HG03565 (cell line): ENCODE measurements at regions not wholly inside any gene's neighbourhood (a gene's known extent, or its start where the extent isn't known, plus 50 kb on each side); places are given as distances from the start of the nearest gene placed in this dataset.
"Not testable (repeated sequence)": the region's sequence is repeated elsewhere in the genome, so short reads cannot be mapped to it uniquely, and the experiment has no call there.

Source experiments
- ATAC-seq: cut with Tn5 transposase; IDR thresholded peaks from one replicate; pipeline ENCODE4 v1.9.1; 2021; ENCODE audit warnings: mild to moderate bottlenecking, moderate library complexity; ENCODE audit not compliant: unreplicated experiment

DNA sequence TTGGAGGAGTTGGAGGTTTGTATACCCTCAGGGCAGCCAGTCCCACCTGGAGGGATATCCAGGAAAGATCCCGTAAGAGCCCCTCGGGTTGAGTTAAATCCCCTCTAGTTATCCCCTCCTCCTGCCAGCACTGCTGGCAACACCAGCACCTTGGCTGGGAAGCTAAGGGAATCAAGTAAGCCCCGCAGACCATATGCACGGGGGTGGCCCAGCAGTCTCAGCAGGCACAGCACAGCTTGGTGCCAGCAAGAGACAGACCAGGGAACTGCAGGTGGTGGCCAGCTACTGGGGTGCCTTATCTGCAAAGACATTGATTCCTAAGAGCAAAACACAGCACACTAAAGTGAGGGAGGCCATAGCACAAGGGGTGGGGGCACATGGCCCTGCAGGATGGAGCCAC lies 173.8 kb downstream of the GOLGA6L4 start:
- ATAC-seq: not testable (repeated sequence)

DNA sequence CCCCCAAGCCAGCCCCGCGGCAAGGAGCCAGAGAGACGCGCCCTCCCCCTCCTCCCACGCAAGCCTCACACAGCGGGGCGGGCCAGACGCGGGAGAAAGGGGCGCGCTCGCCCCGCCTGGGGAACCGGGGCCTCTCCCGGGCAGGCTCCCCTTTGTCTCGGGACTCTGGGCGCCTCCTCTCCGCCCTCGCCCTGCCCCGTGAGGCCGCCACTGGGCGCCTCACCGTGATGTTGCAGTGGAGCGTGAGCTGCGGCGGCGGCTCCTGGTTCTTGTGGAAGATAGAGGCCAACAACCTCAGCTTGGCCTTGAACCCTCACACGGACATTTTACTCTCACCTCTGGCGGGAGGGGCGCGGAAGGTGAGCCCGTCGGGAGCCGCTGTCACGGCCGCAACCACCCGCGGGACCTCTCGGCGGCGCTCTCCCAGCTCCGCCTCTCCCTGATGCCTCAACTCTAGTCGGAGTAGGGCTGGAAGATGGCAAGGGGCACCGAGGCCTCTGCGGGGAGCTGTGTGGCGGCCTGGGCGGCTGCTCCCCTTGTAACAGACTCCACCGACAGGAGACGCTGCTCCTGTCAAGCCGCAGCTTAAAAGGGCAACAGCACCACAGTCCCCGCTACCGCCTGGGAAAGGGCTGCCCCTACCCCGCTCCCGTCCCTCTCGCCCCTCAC lies 179.2 kb upstream of the ZSCAN2 start:
- ATAC-seq: not testable (repeated sequence)

DNA sequence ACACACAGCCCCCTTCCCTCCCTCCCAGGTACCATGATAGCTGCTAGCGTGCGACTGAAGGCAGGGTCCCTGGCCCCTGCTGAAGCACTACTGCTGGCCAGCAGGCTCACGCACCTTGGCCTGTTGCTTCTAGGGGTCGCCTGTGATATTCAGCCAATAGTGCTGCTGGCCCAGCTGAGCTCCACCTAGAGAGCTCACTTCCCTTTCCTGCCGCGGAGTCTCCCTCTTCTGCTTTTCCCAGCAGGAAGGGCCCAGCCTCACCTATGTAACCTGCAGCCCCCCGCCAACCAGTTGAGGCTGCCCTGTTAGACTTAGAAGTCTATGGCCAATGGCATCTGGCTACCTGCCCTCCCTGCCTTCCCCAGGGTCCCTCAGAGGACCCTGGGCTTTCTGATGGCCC lies 175.5 kb upstream of the ZSCAN2 start:
- not testable (repeated sequence) for ATAC-seq

DNA sequence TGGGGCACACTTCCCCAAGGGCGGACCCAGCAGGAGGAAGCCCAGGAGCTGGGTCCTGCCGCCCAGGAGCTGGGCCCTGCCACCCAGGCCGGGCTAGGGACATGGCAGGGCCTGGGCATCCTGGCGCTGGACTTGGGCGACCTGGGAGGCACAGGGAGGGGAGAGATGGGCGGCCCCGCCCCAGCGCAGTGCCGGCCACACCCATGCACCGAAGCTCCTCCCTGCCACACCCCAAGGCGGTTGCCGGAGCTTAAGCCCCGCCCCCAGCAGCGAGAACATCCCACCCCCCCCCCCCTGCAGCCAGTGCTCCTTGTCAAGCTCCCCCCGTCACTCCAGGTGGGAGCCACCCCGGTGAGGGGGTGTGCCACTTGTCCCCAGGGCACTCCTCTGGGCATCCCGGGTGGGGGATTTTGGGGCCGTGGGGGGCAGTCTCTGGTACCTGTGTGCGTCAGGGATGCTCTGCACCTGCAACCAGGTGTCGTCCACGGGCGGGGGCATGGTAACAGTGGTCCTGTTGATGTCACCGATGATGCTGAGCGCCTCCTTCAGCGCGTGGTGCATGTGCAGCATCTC lies 127.4 kb upstream of the ZSCAN2 start:
- ATAC-seq: not testable (repeated sequence)

DNA sequence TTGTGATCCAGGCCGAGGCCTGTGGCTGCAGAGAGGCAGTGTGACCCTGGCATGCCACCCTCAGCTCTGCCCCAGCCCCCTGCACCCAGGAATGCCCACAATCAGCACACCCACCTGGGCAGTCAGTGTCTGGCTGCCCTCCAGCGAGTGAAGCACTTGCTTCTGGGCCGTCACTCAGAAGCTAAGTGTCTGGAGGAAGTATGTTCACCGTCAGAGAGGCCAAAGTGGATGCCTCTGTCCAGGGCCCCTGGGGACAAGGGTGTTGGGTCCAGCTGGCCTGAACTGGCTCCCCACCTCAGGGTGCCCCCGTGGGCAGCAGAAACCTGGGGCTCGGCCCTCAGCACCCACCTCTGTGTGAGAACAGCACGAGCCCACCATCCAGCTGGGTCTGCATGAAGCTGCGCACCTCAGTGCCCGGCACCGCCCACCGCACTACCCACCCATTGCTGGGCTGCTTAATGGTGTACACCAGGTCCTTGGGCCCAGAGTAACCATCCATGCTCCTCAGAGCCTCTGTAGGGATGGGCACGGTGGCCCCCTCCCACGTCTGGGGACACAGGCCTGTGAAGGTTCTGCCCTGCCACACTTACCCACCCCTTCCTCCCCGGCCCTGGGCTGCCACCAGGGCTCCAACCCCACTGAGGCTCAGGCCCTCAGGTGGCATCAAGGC lies 124.3 kb upstream of the ZSCAN2 start:
- ATAC-seq: not testable (repeated sequence)

DNA sequence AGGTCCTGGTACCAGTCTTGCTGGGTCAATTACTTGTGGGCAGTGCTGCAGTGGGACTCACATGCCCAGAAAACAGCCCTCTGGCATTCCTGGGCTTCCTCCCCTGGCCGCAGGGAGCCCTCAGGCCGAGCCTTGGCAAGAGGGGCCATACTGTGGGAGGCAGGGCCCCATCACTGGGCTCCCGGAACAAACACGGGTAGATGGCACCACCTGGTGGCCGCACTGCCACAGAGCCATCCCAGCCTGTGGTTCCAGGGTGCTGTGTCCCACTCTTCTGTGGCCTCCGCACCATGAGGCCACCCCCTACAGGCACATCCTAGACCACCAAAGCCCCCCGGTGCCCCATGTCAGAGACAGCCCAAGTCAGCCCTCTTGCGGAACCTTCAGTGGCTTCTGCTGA lies 123.3 kb upstream of the ZSCAN2 start:
- peak; percentile 90 for ATAC-seq

DNA sequence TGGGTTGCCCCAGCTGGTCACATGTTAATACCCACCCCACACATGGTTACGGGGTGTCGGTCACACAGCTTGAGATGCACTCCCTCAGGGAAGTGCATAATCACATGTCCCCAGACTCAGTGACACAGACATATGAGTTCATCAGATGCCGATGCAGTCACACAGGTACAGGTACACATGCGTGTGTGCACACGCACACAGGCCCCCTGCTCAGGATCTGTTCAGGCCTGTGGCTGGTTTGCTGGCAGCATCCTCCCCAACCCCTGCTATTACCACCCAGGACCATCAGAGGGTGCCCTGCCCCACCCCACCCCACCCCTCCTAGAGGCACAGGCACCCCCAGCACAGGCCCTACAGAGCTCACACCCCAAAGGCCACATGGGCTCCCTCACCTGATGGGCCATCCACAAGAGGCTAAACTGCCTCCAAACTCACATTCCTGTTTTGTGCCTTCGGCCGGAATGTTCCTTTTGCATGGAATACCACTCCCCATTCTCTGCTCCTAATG lies 120.6 kb upstream of the ZSCAN2 start:
- not testable (repeated sequence) for ATAC-seq

DNA sequence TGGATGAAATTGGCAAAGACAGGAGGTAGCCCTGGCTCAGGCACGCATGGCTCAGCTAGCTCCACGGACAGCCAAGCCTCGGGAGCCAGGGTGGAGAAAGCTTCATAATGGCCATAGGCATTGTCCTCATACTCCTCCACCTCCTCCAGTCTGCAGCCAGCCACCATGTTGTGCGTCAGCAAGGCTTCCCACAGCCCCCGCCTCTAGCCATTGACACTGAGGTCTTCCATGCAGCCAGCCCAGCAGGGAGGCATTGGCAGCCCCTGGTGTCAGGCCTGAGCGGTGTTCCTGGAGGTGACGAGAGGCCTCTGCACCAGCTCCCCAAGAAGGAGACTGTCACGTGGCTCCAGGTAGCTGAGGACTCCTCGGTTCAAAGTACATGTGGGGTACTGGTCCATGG lies 117.0 kb upstream of the ZSCAN2 start:
- ATAC-seq: not testable (repeated sequence)

DNA sequence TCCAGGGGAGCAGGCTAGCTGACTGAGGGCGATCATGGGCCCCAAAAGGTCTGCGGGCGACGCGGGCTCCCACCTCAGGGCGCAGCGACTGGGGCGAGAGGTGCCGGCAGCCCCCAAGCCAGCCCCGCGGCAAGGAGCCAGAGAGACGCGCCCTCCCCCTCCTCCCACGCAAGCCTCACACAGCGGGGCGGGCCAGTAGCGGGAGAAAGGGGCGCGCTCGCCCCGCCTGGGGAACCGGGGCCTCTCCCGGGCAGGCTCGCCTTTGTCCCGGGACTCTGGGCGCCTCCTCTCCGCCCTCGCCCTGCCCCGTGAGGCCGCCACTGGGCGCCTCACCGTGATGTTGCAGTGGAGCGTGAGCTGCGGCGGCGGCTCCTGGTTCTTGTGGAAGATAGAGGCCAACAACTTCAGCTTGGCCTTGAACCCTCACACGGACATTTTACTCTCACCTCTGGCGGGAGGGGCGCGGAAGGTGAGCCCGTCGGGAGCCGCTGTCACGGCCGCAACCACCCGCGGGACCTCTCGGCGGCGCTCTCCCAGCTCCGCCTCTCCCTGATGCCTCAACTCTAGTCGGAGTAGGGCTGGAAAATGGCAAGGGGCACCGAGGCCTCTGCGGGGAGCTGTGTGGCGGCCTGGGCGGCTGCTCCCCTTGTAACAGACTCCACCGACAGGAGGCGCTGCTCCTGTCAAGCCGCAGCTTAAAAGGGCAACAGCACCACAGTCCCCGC lies 100.5 kb upstream of the ZSCAN2 start:
- ATAC-seq: not testable (repeated sequence)

DNA sequence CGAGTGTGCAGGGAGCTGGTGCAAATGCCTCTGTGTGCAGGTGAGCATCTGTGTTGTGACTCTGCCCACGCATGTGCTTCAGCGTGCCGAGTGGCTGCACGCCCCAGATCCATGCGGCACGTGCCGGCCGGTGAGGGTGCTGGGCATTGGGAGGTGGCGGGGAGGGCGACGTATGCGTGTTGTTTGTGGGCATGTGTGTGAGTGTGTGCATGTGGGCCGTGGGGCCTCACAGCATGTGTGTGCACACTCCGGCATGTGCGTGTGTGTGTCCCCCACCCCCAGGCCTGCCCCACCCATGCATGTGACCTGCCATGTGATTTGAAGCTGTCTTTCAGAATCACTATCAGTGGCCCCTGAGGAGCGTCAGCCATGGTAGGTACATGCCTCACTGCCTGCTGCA lies 97.7 kb upstream of the ZSCAN2 start:
- not testable (repeated sequence) for ATAC-seq

DNA sequence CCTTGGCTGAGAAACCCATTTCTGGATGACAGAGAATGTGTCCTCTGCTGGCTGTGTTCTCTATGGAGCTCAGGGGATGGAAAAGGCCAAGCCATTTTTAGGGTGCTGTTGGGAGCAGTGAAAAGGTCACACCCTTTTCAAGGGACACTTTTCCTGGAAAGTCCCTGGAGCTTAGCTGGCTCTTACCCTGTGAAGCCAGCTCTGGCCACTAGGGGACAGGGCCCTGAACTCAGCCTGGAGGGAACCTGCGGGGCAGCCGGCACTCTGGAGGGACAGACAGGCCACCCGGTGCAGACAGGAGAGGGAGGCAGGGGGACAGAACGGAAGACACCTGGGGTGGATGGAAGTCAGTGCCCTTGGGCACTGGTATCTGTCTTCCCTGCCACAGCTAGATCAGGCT lies 95.3 kb upstream of the ZSCAN2 start:
- not testable (repeated sequence) for ATAC-seq

DNA sequence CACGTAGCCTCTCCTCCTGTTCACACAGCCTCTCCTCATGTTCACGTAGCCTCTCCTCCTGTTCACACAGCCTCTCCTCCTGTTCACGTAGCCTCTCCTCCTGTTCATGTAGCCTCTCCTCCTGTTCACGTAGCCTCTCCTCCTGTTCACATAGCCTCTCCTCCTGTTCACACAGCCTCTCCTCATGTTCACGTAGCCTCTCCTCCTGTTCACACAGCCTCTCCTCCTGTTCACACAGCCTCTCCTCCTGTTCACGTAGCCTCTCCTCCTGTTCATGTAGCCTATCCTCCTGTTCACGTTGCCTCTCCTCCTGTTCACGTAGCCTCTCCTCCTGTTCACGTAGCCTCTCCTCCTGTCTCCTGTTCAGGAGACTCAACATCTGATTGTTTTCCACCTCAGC lies 88.5 kb upstream of the ZSCAN2 start:
- ATAC-seq: not testable (repeated sequence)

DNA sequence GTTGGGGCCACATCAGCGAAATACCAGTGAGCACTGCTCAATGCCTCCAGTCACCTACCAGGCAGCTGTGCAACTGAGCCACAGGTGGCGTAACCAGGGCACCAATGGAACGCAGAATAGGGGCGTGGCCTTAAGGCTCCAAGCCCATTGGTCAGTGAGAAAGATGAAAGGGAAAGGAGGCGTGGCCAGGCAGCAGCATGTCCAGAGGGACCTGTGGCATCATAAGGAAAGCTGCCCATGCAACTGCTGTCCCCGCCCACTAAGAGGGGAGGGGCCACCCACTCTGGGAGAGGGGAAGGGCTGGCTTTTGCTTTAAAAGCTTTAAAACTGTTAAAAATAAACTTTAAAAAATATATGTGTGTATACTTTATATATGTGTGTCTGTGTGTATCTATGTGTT lies 84.0 kb upstream of the ZSCAN2 start:
- not testable (repeated sequence) for ATAC-seq

DNA sequence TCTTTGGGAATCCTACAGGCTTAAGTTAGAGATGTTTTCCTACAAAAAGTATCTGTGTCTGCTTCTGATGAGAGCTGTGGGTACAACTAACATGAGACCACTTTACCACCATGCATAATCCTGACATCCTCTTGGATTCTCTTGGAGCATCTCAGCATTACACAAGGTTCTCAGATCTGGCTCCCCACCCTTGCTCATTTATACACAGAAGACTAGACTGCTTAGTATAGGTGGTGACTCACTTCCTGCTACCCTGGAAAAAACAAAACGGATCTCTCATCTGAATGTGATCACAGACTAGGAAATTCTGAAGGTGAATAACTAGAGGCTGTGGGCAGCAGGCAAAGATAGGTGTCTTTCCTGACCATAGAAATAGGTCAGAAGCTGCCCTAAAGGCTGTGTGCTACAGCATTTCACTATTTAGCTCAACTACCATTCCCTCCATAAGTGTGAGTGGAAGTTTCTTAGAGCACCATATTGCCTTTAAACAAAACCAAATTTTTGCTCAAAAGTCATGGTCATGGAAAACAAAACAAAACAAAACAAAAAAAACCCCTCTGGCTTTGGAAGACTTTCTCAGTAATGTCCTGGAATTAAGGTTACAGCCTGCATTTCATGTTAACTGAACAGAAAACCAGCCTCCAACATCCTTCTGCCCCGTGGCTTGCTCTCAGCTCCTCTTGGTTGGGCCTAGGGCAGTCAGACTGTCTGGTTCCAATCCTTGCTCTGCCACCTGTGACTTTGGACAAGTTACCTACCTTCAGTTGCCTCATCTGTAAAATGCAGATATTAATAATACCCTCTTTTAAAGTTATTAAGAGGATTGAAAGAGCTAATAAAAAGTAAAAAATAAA lies 75.1 kb upstream of the ZSCAN2 start:
- ATAC-seq: not testable (repeated sequence)

DNA sequence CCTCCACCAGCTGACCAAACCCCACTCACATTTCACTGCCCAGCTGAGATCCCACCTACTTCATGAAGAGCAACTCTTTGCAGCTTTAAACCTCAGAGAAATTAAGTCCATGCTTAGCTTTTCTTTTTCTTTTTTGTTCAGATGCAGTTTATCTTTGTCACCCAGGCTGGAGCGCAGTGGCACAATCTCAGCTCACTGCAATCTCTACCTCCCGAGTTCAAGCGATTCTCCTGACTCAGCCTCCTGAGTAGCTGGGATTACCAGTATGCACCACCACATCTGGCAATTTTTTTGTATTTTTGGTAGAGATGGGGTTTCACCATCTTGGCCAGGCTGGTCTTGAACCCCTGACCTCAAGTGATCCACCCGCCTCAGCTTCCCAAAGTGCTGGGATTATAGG lies 70.1 kb upstream of the ZSCAN2 start:
- ATAC-seq: not testable (repeated sequence)

DNA sequence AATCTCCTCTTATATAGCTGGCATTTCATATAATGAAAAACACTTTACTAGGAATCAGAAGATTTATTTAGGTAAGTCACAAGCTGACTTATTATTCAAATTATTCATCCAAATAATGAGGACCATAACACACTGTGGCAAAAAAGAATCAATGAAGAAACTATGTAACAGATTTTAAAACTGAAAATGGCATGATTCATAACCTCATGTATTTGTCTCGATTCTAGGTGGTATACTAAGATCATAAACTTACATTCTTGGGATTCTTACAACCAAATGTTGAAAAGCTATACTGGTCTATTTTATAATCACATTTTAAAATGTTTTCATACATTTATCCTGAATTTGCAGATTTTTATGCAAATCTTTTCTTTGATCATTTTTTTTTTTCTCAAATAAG lies 69.6 kb upstream of the ZSCAN2 start:
- not testable (repeated sequence) for ATAC-seq

DNA sequence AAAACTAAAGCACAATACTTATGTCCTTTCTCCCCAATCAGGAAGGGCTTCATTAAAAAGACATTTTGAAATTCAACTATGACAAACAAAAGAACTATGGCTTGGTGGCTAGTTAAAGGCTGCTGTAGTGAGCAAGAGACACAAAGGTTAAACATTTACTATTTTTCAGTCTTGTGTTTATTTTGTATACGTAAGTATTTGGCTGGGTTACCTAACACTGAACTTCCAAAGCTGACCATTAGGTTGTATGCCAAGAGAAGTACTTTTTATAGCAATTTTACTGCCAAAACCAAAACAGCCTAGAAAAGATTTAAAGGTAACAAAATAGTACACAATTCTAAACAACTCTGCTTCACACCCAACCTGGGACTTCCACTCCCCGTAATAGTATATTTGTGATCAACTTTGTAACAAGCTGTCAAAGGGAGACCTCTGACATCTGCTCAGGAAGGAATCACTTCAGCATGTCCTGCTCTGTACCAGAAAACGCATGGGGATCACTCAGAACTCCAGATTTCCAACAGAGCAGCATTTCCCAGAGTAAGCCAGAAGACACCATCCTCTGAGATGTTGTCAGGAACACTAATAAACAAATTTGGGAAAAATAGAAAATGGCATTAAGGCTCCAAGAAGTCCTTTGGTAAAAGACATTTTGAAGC lies 69.0 kb upstream of the ZSCAN2 start:
- ATAC-seq: not testable (repeated sequence)

DNA sequence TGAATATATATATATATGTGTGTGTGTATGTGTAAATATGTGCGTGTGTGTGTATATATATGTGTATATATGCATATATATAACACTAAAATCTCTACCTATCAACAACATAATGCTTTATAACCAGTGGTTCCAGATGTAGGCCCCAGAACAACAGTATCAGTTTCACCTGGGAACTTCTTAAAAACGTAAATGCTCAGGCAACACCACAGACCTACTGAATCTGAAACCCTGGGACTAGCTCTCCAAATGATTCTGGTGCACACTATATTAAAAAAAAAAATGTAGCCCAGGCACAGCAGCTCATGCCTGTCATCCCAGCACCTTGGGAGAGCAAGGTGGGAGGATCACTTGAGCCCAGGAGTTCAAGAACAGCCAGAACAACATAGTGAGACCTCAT lies 67.1 kb upstream of the ZSCAN2 start:
- not testable (repeated sequence) for ATAC-seq

DNA sequence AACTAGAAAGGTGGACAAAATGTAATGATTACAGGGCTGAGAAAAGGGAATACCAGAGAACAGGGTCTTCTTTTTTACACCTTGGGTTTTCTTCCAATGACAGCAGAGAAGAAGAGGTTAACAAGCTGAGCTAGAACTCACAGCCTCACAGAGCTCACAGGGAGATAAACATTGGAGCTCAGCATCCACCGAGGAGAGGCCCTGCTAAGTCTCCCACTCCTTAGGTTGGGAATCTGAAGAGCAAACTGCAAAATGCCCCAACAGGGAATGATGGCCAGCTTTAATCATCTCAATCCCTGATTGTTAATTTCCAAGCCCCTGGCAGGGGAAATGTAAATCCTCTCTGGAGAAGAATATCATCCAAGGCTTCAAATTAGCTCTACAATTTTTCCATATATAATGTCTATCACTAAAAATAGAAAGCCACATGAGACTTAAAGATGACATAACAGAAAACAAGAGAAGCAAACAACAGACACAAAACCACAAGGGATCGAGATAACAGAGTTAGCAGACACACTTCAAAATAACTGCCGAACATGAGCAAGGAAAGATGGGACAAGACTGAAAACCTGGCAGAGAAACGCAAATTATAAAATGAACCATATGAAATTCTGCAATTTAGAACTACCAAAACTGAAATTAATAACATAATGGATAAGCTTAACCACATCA lies 66.1 kb upstream of the ZSCAN2 start:
- not testable (repeated sequence) for ATAC-seq
